Fibroblast of villous mesenchyme (primary cell): ENCODE measurements at regions not wholly inside any gene's neighbourhood (a gene's known extent, or its start where the extent isn't known, plus 50 kb on each side); places are given as distances from the start of the nearest gene placed in this dataset.

Source experiments
- DNase-seq: peaks from one replicate; pipeline ENCODE4 v3.0.0-alpha.2; 2010; ENCODE audit warnings: low read depth
- H3K4me3 ChIP-seq: 2 replicates; pipeline ENCODE4 v1.5.1; 2011; ENCODE audit warnings: low read depth, mild to moderate bottlenecking, low read length
- CTCF ChIP-seq: IDR thresholded peaks from 2 replicates; pipeline ENCODE4 v1.5.1; 2012; ENCODE audit warnings: low read depth, mild to moderate bottlenecking, low read length; ENCODE audit not compliant: insufficient read depth

DNA sequence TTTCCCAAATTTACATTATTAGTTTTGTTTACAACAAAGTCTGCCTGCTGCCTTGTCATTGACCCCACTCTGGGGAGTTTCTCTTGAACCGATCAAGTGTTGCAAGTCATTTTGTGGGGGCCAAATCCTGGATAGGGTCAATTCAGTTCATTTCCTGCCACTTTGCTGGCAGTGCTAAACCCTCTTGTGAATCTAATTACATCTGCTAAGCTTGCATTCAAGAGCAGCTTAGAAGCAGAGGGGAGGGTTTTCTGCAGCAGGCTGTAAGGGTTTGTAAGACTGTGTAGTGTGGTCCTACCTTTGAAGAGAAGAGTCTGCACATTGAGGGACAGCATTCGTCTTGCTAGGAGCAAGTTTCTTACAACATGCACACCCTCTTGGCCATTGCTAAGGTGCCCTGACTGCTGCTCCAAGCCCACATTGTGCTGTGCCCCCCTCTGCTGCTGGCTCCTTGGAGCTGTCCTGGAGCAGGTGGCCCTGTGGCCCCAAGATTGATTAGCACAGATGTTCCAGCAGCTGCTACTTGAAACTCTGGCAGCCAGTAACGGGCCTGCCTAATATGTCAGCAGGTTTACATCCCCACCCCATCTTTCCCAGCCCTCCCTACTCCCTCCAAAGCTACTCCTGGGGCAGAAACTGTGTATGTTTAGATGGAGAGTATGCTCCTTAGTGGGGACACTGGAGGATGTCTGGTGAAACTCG lies 174.5 kb upstream of the USP9Y start:
- no peak overlapping the region for H3K4me3 ChIP-seq
- TF ChIP-seq CTCF, result no peak
- no peak for DNase-seq

- DNase-seq, result no peak
- H3K4me3 ChIP-seq, result no peak overlapping the region
- TF ChIP-seq CTCF, result no peak
Measured at GRCh38 chrY:12537226-12537854, 163.7 kb upstream of the USP9Y start.

GRCh38 chrY:12546746-12547420 lies 154.1 kb upstream of the USP9Y start:
- no peak for DNase-seq
- TF ChIP-seq CTCF, result no peak
- no peak overlapping the region for H3K4me3 ChIP-seq

DNA sequence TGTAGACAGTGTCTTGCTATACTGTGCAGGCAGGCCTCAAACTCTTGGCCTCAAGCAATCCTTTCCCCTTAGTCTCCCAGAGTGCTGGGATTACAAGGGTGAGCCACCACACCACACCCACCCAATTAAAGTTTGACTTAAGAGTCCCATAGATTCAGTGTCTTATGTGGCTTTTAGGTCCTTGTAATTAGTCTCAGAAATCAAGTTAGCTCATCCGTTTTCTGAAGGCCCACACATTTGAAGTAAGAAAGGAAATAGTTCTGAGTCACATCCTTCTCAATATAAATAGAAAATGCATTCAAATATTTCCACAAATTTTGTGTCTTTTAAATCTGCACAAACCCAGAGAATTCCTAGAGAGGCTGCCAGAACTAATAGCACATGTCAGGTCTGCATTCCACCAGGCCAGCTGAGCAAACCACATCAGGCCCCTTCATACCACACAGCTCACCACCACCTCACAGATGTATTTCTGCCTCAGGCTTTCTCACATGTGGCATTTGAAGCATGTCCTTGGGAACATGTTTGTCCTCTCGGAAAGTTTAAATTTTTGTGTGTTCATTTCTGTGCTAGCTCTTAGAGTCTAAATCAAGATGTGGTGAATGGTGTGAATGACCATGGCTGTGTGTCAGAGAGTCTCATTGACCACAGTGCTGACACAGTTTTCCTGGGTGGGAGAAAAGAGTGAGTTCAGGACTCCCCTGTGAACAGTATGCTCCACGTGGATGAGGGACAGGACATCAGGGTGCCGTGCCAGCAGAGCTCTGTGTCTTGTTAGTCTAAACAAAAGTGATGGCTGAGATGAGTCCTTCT lies 148.4 kb upstream of the USP9Y start:
- peak; percentile 24 for DNase-seq
- no peak for TF ChIP-seq CTCF
- H3K4me3 ChIP-seq, result no peak overlapping the region

DNA sequence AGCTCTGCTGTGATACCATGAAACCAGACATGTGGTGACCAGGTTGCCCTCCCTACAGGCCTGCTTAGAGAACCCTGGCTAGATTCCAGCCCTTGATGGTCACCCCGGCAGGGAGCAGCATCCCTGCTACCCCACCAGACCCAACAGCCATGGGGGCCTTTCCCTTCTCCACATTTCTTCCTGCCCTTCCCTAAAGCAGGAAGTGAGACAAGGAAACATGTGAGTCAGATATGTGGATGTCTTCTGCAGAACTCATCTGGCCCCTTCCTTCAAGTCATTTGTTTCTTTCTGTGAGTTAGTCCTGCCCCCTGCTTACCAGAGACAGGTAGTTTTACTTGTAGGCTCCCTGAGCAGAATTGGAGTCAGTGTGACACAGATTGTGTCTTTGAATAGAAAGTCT lies 147.1 kb upstream of the USP9Y start:
- H3K4me3 ChIP-seq, result no peak overlapping the region

More for the DNA sequence above, 147.1 kb upstream of the USP9Y start:
- DNase-seq, result no peak
- TF ChIP-seq CTCF, result no peak
